ENCODE measurements at regions not wholly inside any gene's neighbourhood (a gene's known extent, or its start where the extent isn't known, plus 50 kb on each side); places are given as distances from the start of the nearest gene placed in this dataset.
"Not testable (repeated sequence)": the region's sequence is repeated elsewhere in the genome, so short reads cannot be mapped to it uniquely, and the experiment has no call there.

DNA sequence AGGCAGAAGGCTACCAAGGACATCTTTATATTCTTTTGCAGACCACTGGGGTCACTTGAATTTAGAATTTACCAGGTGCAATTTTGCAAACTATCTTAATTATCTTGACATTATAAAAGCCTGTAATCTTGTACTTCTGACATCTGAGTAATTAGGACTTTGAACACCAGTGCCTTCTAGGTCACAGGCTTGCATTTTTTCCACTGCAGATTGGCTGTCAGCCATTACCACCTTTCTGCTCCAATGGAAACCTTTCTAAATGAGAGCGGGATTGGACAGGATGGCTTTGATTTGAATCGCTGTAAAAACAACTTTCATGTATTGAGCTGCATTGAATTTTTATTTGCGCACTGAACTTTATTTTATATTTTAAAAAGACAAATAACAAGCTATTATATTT lies 893.3 kb upstream of the TPTE start:
- TF ChIP-seq, protein P1, sequence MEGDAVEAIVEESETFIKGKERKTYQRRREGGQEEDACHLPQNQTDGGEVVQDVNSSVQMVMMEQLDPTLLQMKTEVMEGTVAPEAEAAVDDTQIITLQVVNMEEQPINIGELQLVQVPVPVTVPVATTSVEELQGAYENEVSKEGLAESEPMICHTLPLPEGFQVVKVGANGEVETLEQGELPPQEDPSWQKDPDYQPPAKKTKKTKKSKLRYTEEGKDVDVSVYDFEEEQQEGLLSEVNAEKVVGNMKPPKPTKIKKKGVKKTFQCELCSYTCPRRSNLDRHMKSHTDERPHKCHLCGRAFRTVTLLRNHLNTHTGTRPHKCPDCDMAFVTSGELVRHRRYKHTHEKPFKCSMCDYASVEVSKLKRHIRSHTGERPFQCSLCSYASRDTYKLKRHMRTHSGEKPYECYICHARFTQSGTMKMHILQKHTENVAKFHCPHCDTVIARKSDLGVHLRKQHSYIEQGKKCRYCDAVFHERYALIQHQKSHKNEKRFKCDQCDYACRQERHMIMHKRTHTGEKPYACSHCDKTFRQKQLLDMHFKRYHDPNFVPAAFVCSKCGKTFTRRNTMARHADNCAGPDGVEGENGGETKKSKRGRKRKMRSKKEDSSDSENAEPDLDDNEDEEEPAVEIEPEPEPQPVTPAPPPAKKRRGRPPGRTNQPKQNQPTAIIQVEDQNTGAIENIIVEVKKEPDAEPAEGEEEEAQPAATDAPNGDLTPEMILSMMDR (IDR thresholded peaks at IDR 0.05), result not testable (repeated sequence)
- TF ChIP-seq POLR2A, POLR2AphosphoS5 (IDR thresholded peaks at IDR 0.05): not testable (repeated sequence)
